ENCODE measurements at regions not wholly inside any gene's neighbourhood (a gene's known extent, or its start where the extent isn't known, plus 50 kb on each side); places are given as distances from the start of the nearest gene placed in this dataset.

DNA sequence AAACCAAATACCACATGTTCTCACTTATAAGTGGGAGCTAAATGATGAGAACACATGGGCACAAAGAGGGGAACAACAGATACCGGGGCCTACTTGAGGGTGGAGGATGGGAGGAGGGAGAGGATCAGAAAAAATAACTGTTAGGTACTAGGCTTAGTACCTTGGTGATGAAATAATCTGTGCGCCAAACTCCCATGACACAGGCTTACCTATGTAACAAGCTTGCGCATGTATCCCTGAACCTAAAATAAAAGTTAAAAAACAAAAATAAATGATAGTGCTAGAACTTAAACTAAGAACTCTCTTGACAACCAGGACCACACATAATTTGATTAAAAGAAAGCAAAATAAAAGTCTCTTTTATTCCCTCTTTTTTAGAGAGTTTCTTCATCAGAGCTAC lies 150.6 kb downstream of the CHIC2 start (continued):
- TF ChIP-seq ZNF266 (tag by site-specific recombination; IDR thresholded peaks at IDR 0.05; ENCODE audit: low read depth), result no peak
- TF ChIP-seq, protein P1, sequence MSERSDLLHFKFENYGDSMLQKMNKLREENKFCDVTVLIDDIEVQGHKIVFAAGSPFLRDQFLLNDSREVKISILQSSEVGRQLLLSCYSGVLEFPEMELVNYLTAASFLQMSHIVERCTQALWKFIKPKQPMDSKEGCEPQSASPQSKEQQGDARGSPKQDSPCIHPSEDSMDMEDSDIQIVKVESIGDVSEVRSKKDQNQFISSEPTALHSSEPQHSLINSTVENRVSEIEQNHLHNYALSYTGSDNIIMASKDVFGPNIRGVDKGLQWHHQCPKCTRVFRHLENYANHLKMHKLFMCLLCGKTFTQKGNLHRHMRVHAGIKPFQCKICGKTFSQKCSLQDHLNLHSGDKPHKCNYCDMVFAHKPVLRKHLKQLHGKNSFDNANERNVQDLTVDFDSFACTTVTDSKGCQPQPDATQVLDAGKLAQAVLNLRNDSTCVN (tag by site-specific recombination; optimal IDR thresholded peaks at IDR 0.05), result no peak
- TF ChIP-seq ZNF501 (tag by site-specific recombination; IDR thresholded peaks at IDR 0.05), result no peak
- no peak for TF ChIP-seq ZNF433 (tag by site-specific recombination; IDR thresholded peaks at IDR 0.05; ENCODE audit: low read depth)
- no peak for TF ChIP-seq ZNF132 (tag by site-specific recombination; IDR thresholded peaks at IDR 0.05; ENCODE audit: borderline replicate concordance)

DNA sequence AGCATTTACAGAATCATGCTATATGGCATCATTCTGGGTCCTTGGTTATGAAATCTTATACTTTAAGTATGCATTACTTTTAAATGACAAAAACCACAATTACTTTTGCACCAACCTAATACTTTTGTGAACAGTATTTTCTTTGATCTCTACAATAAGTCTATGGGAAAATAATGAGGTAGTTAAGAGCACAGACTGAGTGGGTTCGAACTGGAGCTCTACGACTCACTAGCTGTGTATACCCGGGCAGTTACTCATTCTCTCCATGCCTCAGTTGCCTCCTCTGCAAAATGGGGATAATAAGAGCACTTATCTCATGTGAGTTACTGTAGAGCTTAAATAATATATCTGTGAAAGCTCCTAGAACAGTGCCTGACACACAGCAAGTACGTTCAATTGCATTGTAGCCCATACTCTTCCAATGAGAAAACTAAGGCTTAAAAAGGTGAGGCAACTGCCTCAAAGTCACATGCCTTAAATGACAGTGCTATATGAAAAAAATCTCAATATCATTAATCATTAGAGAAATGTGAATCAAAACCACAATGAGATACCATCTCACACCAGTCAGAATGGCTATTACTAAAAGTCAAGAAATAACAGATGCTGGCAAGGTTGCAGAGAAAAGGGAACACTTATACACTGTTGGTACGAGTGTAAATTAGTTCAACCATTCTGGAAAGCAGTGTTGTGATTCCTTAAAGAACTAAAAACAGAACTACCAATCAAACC lies 151.5 kb downstream of the CHIC2 start:
- CTCF ChIA-PET, result no interaction called here
- no peak for TF ChIP-seq GLI4 (tag by site-specific recombination; IDR thresholded peaks at IDR 0.05)
- TF ChIP-seq ZNF37A (tag by site-specific recombination; IDR thresholded peaks at IDR 0.05), result no peak
- TF ChIP-seq ZNF561 (tag by site-specific recombination; IDR thresholded peaks at IDR 0.05; ENCODE audit: borderline replicate concordance), result no peak
- TF ChIP-seq ZNF785 (tag by site-specific recombination; IDR thresholded peaks at IDR 0.05), result no peak
- TF ChIP-seq, protein P2, sequence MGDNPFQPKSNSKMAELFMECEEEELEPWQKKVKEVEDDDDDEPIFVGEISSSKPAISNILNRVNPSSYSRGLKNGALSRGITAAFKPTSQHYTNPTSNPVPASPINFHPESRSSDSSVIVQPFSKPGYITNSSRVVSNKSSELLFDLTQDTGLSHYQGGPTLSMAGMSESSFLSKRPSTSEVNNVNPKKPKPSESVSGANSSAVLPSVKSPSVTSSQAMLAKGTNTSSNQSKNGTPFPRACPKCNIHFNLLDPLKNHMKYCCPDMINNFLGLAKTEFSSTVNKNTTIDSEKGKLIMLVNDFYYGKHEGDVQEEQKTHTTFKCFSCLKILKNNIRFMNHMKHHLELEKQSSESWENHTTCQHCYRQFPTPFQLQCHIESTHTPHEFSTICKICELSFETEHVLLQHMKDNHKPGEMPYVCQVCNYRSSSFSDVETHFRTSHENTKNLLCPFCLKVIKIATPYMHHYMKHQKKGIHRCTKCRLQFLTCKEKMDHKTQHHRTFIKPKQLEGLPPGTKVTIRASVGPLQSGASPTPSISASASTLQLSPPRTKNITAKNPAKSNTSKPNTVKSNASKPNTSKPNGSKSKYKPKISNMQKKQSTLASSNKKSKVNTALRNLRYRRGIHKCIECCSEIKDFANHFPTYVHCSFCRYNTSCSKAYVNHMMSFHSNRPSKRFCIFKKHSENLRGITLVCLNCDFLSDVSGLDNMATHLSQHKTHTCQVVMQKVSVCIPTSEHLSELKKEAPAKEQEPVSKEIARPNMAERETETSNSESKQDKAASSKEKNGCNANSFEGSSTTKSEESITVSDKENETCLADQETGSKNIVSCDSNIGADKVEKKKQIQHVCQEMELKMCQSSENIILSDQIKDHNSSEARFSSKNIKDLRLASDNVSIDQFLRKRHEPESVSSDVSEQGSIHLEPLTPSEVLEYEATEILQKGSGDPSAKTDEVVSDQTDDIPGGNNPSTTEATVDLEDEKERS (tag by site-specific recombination; IDR thresholded peaks at IDR 0.05), result no peak
- TF ChIP-seq, protein P3, sequence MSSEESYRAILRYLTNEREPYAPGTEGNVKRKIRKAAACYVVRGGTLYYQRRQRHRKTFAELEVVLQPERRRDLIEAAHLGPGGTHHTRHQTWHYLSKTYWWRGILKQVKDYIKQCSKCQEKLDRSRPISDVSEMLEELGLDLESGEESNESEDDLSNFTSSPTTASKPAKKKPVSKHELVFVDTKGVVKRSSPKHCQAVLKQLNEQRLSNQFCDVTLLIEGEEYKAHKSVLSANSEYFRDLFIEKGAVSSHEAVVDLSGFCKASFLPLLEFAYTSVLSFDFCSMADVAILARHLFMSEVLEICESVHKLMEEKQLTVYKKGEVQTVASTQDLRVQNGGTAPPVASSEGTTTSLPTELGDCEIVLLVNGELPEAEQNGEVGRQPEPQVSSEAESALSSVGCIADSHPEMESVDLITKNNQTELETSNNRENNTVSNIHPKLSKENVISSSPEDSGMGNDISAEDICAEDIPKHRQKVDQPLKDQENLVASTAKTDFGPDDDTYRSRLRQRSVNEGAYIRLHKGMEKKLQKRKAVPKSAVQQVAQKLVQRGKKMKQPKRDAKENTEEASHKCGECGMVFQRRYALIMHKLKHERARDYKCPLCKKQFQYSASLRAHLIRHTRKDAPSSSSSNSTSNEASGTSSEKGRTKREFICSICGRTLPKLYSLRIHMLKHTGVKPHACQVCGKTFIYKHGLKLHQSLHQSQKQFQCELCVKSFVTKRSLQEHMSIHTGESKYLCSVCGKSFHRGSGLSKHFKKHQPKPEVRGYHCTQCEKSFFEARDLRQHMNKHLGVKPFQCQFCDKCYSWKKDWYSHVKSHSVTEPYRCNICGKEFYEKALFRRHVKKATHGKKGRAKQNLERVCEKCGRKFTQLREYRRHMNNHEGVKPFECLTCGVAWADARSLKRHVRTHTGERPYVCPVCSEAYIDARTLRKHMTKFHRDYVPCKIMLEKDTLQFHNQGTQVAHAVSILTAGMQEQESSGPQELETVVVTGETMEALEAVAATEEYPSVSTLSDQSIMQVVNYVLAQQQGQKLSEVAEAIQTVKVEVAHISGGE (tag by site-specific recombination; conservative IDR thresholded peaks at IDR 0.05; ENCODE audit: low read depth), result no peak
- TF ChIP-seq, protein P4, sequence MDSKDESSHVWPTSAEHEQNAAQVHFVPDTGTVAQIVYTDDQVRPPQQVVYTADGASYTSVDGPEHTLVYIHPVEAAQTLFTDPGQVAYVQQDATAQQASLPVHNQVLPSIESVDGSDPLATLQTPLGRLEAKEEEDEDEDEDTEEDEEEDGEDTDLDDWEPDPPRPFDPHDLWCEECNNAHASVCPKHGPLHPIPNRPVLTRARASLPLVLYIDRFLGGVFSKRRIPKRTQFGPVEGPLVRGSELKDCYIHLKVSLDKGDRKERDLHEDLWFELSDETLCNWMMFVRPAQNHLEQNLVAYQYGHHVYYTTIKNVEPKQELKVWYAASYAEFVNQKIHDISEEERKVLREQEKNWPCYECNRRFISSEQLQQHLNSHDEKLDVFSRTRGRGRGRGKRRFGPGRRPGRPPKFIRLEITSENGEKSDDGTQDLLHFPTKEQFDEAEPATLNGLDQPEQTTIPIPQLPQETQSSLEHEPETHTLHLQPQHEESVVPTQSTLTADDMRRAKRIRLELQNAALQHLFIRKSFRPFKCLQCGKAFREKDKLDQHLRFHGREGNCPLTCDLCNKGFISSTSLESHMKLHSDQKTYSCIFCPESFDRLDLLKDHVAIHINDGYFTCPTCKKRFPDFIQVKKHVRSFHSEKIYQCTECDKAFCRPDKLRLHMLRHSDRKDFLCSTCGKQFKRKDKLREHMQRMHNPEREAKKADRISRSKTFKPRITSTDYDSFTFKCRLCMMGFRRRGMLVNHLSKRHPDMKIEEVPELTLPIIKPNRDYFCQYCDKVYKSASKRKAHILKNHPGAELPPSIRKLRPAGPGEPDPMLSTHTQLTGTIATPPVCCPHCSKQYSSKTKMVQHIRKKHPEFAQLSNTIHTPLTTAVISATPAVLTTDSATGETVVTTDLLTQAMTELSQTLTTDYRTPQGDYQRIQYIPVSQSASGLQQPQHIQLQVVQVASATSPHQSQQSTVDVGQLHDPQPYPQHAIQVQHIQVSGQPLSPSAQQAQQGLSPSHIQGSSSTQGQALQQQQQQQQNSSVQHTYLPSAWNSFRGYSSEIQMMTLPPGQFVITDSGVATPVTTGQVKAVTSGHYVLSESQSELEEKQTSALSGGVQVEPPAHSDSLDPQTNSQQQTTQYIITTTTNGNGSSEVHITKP (tag by site-specific recombination; IDR thresholded peaks at IDR 0.05), result no peak
- TF ChIP-seq ZNF521 (tag by site-specific recombination; IDR thresholded peaks at IDR 0.05), result no peak
- no peak for TF ChIP-seq ZNF677 (tag by site-specific recombination; IDR thresholded peaks at IDR 0.05)
- TF ChIP-seq, protein P5, sequence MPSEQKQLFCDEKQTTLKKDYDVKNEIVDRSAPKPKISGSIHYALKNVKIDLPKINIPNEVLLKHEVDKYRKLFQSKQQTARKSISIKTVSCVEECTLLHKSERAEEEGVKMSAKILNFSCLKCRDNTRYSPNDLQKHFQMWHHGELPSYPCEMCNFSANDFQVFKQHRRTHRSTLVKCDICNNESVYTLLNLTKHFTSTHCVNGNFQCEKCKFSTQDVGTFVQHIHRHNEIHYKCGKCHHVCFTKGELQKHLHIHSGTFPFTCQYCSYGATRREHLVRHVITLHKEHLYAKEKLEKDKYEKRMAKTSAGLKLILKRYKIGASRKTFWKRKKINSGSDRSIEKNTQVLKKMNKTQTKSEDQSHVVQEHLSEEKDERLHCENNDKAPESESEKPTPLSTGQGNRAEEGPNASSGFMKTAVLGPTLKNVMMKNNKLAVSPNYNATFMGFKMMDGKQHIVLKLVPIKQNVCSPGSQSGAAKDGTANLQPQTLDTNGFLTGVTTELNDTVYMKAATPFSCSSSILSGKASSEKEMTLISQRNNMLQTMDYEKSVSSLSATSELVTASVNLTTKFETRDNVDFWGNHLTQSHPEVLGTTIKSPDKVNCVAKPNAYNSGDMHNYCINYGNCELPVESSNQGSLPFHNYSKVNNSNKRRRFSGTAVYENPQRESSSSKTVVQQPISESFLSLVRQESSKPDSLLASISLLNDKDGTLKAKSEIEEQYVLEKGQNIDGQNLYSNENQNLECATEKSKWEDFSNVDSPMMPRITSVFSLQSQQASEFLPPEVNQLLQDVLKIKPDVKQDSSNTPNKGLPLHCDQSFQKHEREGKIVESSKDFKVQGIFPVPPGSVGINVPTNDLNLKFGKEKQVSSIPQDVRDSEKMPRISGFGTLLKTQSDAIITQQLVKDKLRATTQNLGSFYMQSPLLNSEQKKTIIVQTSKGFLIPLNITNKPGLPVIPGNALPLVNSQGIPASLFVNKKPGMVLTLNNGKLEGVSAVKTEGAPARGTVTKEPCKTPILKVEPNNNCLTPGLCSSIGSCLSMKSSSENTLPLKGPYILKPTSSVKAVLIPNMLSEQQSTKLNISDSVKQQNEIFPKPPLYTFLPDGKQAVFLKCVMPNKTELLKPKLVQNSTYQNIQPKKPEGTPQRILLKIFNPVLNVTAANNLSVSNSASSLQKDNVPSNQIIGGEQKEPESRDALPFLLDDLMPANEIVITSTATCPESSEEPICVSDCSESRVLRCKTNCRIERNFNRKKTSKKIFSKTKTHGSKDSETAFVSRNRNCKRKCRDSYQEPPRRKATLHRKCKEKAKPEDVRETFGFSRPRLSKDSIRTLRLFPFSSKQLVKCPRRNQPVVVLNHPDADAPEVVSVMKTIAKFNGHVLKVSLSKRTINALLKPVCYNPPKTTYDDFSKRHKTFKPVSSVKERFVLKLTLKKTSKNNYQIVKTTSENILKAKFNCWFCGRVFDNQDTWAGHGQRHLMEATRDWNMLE (tag by site-specific recombination; conservative IDR thresholded peaks at IDR 0.05; ENCODE audit: low read depth), result no peak
- no peak for TF ChIP-seq ZNF747 (tag by site-specific recombination; IDR thresholded peaks at IDR 0.05)
- no peak for TF ChIP-seq KLF8 (tag by site-specific recombination; IDR thresholded peaks at IDR 0.05)
- TF ChIP-seq ZNF132 (tag by site-specific recombination; IDR thresholded peaks at IDR 0.05; ENCODE audit: borderline replicate concordance), result no peak
- no peak for TF ChIP-seq ZNF514 (tag by site-specific recombination; IDR thresholded peaks at IDR 0.05)

More for the DNA sequence above, 151.5 kb downstream of the CHIC2 start:
- H3K36me3 ChIP-seq (ENCODE audit: control insufficient read depth in 2 of 2, insufficient read depth in 1 of 2, low read length in 2 of 2), result no peaks in the 10 kb centered on the region
- no peaks in the 10 kb centered on the region for H3K4me1 ChIP-seq (ENCODE audit: control insufficient read depth, insufficient read depth, low read length)
- POLR2A ChIA-PET, result no interaction called here
- H3K9me3 ChIP-seq (ENCODE audit: control insufficient read depth, insufficient read depth, low read depth, low read length), result no peaks in the 10 kb centered on the region
- no peak overlapping the region for H3K4me3 ChIP-seq (ENCODE audit: low read depth, low read length)
- H3K27ac ChIP-seq (ENCODE audit: extremely low read depth, low read depth, low read length), result no peak overlapping the region
